GM12864 (cell line): ENCODE measurements at regions not wholly inside any gene's neighbourhood (a gene's known extent, or its start where the extent isn't known, plus 50 kb on each side); places are given as distances from the start of the nearest gene placed in this dataset.

Source experiments
- DNase-seq: peaks from one replicate; pipeline ENCODE4 v3.0.0-alpha.2; 2011; ENCODE audit warnings: low read depth
- H3K4me3 ChIP-seq: 2 replicates; pipeline ENCODE4 v1.5.1; 2011; ENCODE audit warnings: mild to moderate bottlenecking, low read depth, low read length, control low read depth
- CTCF ChIP-seq: IDR thresholded peaks from 2 replicates; pipeline ENCODE4 v1.5.1; 2011; ENCODE audit warnings: low read depth, mild to moderate bottlenecking, moderate library complexity, low read length, control low read depth, inconsistent platforms; ENCODE audit errors: missing control alignments

GRCh38 chr16:8459085-8459733, 131.1 kb downstream of the TMEM114 start:
- no peak for TF ChIP-seq CTCF
- no peak for DNase-seq
- no peak overlapping the region for H3K4me3 ChIP-seq

GRCh38 chr16:8458481-8459046, 131.7 kb downstream of the TMEM114 start:
- no peak for DNase-seq
- H3K4me3 ChIP-seq: no peak overlapping the region
- TF ChIP-seq CTCF: no peak

GRCh38 chr16:8453359-8453758, 137.0 kb downstream of the TMEM114 start:
- H3K4me3 ChIP-seq: no peak overlapping the region
- no peak for TF ChIP-seq CTCF
- DNase-seq: no peak

- TF ChIP-seq CTCF: no peak
- no peak for DNase-seq
- H3K4me3 ChIP-seq: no peak overlapping the region
Measured at GRCh38 chr16:8452941-8453340, 137.4 kb downstream of the TMEM114 start.

GRCh38 chr16:8436931-8437330, 153.4 kb downstream of the TMEM114 start:
- DNase-seq: no peak
- no peak for TF ChIP-seq CTCF

GRCh38 chr16:8431783-8432182, 158.5 kb downstream of the TMEM114 start:
- DNase-seq: no peak
- no peak for TF ChIP-seq CTCF

More at GRCh38 chr16:8436931-8437330, 153.4 kb downstream of the TMEM114 start:
- H3K4me3 ChIP-seq: no peak overlapping the region

GRCh38 chr16:8430401-8430800, 159.9 kb downstream of the TMEM114 start:
- no peak overlapping the region for H3K4me3 ChIP-seq
- no peak for TF ChIP-seq CTCF
- DNase-seq: no peak

More at GRCh38 chr16:8431783-8432182, 158.5 kb downstream of the TMEM114 start:
- H3K4me3 ChIP-seq: no peak overlapping the region
